Suprapubic skin (tissue), 3 donors: ENCODE measurements at regions not wholly inside any gene's neighbourhood (a gene's known extent, or its start where the extent isn't known, plus 50 kb on each side); places are given as distances from the start of the nearest gene placed in this dataset.

Experiments
- CTCF ChIP-seq, 2 donors: fragments of 200-600 bp in 1 of 2; fragments of 450-650 bp in 1 of 2; sonication (generic) in 1 of 2; IDR thresholded peaks; one replicate each; pipeline ENCODE4 v1.5.1; 2016 to 2019; ENCODE audit warnings: antibody characterized with exemption in 2 of 2, mild to moderate bottlenecking in 1 of 2, moderate library complexity in 1 of 2
- POLR2AphosphoS5 ChIP-seq, 3 donors: sonication (generic); formaldehyde crosslinking; IDR thresholded peaks; one replicate each; pipeline ENCODE4 v1.6.1; 2017; ENCODE audit warnings: antibody characterized with exemption in 3 of 3

GRCh38 chr17:65453204-65453931 is 108.1 kb downstream of the AXIN2 start:
- TF ChIP-seq CTCF (IDR thresholded peaks at IDR 0.05) (no peak), POLR2AphosphoS5 (IDR thresholded peaks at IDR 0.05) (no peak)
